ENCODE measurements at regions not wholly inside any gene's neighbourhood (a gene's known extent, or its start where the extent isn't known, plus 50 kb on each side); places are given as distances from the start of the nearest gene placed in this dataset.

GRCh38 chr20:57965441-57965840 is 255.6 kb upstream of the PMEPA1 start:
- no peak for TF ChIP-seq CTCF (IDR thresholded peaks at IDR 0.05; ENCODE audit: insufficient read depth, low read depth, low read length)
- no peak for DNase-seq (ENCODE audit: low read depth)
- H3K4me3 ChIP-seq (ENCODE audit: low read depth, low read length): no peak overlapping the region

- DNase-seq (ENCODE audit: low read depth): no peak
- H3K4me3 ChIP-seq (ENCODE audit: low read depth, low read length): no peak overlapping the region
- no peak for TF ChIP-seq CTCF (IDR thresholded peaks at IDR 0.05; ENCODE audit: insufficient read depth, low read depth, low read length)
Observed at GRCh38 chr20:57964011-57964862, 254.4 kb upstream of the PMEPA1 start.

- DNase-seq (ENCODE audit: low read depth): no peak
- no peak overlapping the region for H3K4me3 ChIP-seq (ENCODE audit: low read depth, low read length)
- no peak for TF ChIP-seq CTCF (IDR thresholded peaks at IDR 0.05; ENCODE audit: insufficient read depth, low read depth, low read length)
Observed at GRCh38 chr20:57960803-57961575, 251.2 kb upstream of the PMEPA1 start.

- H3K4me3 ChIP-seq (ENCODE audit: low read depth, low read length): no peak overlapping the region
- no peak for TF ChIP-seq CTCF (IDR thresholded peaks at IDR 0.05; ENCODE audit: insufficient read depth, low read depth, low read length)
- DNase-seq (ENCODE audit: low read depth): no peak
Observed at GRCh38 chr20:57959589-57959988, 249.8 kb upstream of the PMEPA1 start.

- DNase-seq (ENCODE audit: low read depth): no peak
- no peak overlapping the region for H3K4me3 ChIP-seq (ENCODE audit: low read depth, low read length)
- no peak for TF ChIP-seq CTCF (IDR thresholded peaks at IDR 0.05; ENCODE audit: insufficient read depth, low read depth, low read length)
Observed at GRCh38 chr20:57959018-57959417, 249.2 kb upstream of the PMEPA1 start.

- DNase-seq (ENCODE audit: low read depth): no peak
- no peak overlapping the region for H3K4me3 ChIP-seq (ENCODE audit: low read depth, low read length)
- no peak for TF ChIP-seq CTCF (IDR thresholded peaks at IDR 0.05; ENCODE audit: insufficient read depth, low read depth, low read length)
Observed at GRCh38 chr20:57958050-57958420, 248.2 kb upstream of the PMEPA1 start.
